GM12878 (cell line): ENCODE measurements at regions not wholly inside any gene's neighbourhood (a gene's known extent, or its start where the extent isn't known, plus 50 kb on each side); places are given as distances from the start of the nearest gene placed in this dataset.

Experiments used
- ATAC-seq: fragments of 200-7000 bp; cut with Tn5 transposase; 3 replicates; pipeline ENCODE4 v1.9.1; 2020; ENCODE audit warnings: mild to moderate bottlenecking, moderate library complexity
- BruUV-seq: library from RNA; stranded (reverse); fragments of 400-500 nt; replicated peaks from 2 replicates; lab custom pipeline; 2021; lab: Mats Ljungman, UMichigan
- CTCF ChIA-PET: fragments of 300-600 bp; sonication (Branson Sonifier 250); formaldehyde crosslinking; extraction: SDS; loops from one replicate; lab custom pipeline; 2021; ENCODE audit warnings: inconsistent platforms; lab: Yijun Ruan, JAX
- POLR2A ChIA-PET: fragments of 350-600 bp; formaldehyde crosslinking; extraction: SDS; loops from one replicate; lab custom pipeline; 2021; ENCODE audit warnings: inconsistent platforms; lab: Charles Lee
- RAD21 ChIA-PET: fragments of 300-600 bp; sonication (Branson Sonifier 250); formaldehyde crosslinking; loops from one replicate; lab custom pipeline; 2023; ENCODE audit warnings: antibody characterized with exemption; ENCODE audit not compliant: unreplicated experiment; lab: Charles Lee
- SMC1A ChIA-PET: fragments of 300-600 bp; sonication (Branson Sonifier 250); formaldehyde crosslinking; loops from one replicate; lab custom pipeline; 2023; ENCODE audit not compliant: unreplicated experiment, uncharacterized antibody; lab: Charles Lee
- DNase-seq: peaks from one replicate; pipeline ENCODE4 v3.0.0-alpha.2; 2011; ENCODE audit warnings: low read depth, low spot score
- FAIRE-seq: peaks from 3 replicates; lab custom pipeline; 2011; peaks lifted over from hg19 to GRCh38; lab: Jason Lieb, UNC
- H2AFZ ChIP-seq: 2 replicates; pipeline ENCODE4 v1.6.0; 2011; ENCODE audit warnings: low read depth, low read length, control low read depth; ENCODE audit not compliant: control insufficient read depth
- H3K27ac ChIP-seq: 2 replicates; pipeline ENCODE4 v1.5.1; 2011; ENCODE audit warnings: control low read depth; ENCODE audit not compliant: control insufficient read depth, insufficient read depth
- H3K27me3 ChIP-seq, 2 experiments: replicated peaks in 1 of 2; 2 replicates each; pipeline versions ENCODE4 v1.6.0 to v1.6.1; 2011; ENCODE audit warnings: low read length in 1 of 2; ENCODE audit not compliant: control insufficient read depth in 2 of 2, insufficient read depth in 2 of 2
- H3K36me3 ChIP-seq, 2 experiments: 2 replicates each; pipeline ENCODE4 v1.5.1; 2011; ENCODE audit warnings: low read length in 1 of 2; ENCODE audit not compliant: control insufficient read depth in 2 of 2, insufficient read depth in 2 of 2
- H3K4me1 ChIP-seq: 2 replicates; pipeline ENCODE4 v1.6.1; 2011; ENCODE audit warnings: mild to moderate bottlenecking, low read length, moderate library complexity, mixed read lengths; ENCODE audit not compliant: control insufficient read depth, insufficient read depth
- H3K4me2 ChIP-seq: 2 replicates; pipeline ENCODE4 v1.6.0; 2011; ENCODE audit warnings: control low read depth; ENCODE audit not compliant: control insufficient read depth, insufficient read depth
- H3K4me3 ChIP-seq: fragments of 200-600 bp; sonication (generic); 2 replicates; pipeline ENCODE4 v1.5.1; 2016
- H3K79me2 ChIP-seq: 2 replicates; pipeline ENCODE4 v1.6.0; 2011; ENCODE audit warnings: low read length; ENCODE audit not compliant: control insufficient read depth, insufficient read depth
- H3K9ac ChIP-seq: 2 replicates; pipeline ENCODE4 v1.8.0; 2011; ENCODE audit warnings: low read length, control low read depth, mixed read lengths; ENCODE audit not compliant: control insufficient read depth, insufficient read depth
- H3K9me3 ChIP-seq: replicated peaks from 3 replicates; pipeline ENCODE4 v1.5.1; 2011; ENCODE audit warnings: mild to moderate bottlenecking, low read length; ENCODE audit not compliant: control insufficient read depth, insufficient read depth
- H4K20me1 ChIP-seq: 2 replicates; pipeline ENCODE4 v1.6.0; 2011; ENCODE audit not compliant: control insufficient read depth, insufficient read depth
- ATF2 ChIP-seq: IDR thresholded peaks from 2 replicates; pipeline ENCODE4 v1.6.1; 2012; ENCODE audit warnings: low read length, inconsistent platforms
- DPF2 ChIP-seq: fragments of 450-650 bp; IDR thresholded peaks from 2 replicates; pipeline ENCODE4 v1.6.1; 2017; ENCODE audit warnings: mild to moderate bottlenecking
- EZH2 ChIP-seq: IDR thresholded peaks from 2 replicates; pipeline ENCODE4 v1.6.1; 2012; ENCODE audit warnings: low read depth, mild to moderate bottlenecking, control low read depth, inconsistent platforms, low read length, borderline replicate concordance; ENCODE audit not compliant: control insufficient read depth
- IRF4 ChIP-seq: IDR thresholded peaks from 2 replicates; pipeline ENCODE4 v1.6.1; 2011; ENCODE audit warnings: low read depth, low read length
- NFYB ChIP-seq: IDR thresholded peaks from 2 replicates; pipeline ENCODE4 v1.6.1; 2011; ENCODE audit warnings: low read depth, mild to moderate bottlenecking, low read length, improper control_type of control experiment, moderate library complexity; ENCODE audit not compliant: insufficient read depth
- POLR2A ChIP-seq: IDR thresholded peaks from 2 replicates; pipeline ENCODE4 v1.6.1; 2011; ENCODE audit warnings: low read depth, mild to moderate bottlenecking, low read length
- POLR2AphosphoS2 ChIP-seq: IDR thresholded peaks from 2 replicates; pipeline ENCODE4 v1.6.1; 2011; ENCODE audit warnings: low read depth, mild to moderate bottlenecking, low read length, improper control_type of control experiment, moderate library complexity
- SKIL ChIP-seq: fragments of 450-650 bp; IDR thresholded peaks from 2 replicates; pipeline ENCODE4 v1.6.1; 2017; ENCODE audit warnings: mild to moderate bottlenecking, low read depth, inconsistent platforms; ENCODE audit not compliant: poor library complexity, severe bottlenecking
- SMARCA5 ChIP-seq: fragments of 450-650 bp; IDR thresholded peaks from 2 replicates; pipeline ENCODE4 v1.6.1; 2017; ENCODE audit warnings: mild to moderate bottlenecking
- TBL1XR1 ChIP-seq: IDR thresholded peaks from 2 replicates; pipeline ENCODE4 v1.6.1; 2012; ENCODE audit warnings: low read depth, low read length, improper control_type of control experiment
- TCF3 ChIP-seq: IDR thresholded peaks from 2 replicates; pipeline ENCODE4 v1.6.1; 2012; ENCODE audit warnings: low read depth, mild to moderate bottlenecking, low read length, borderline replicate concordance; ENCODE audit not compliant: insufficient read depth
- WRNIP1 ChIP-seq: IDR thresholded peaks from 2 replicates; pipeline ENCODE4 v1.6.1; 2011; ENCODE audit warnings: low read depth, low read length, improper control_type of control experiment, borderline replicate concordance
- ZBTB4 ChIP-seq: fragments of 450-650 bp; formaldehyde crosslinking; IDR thresholded peaks from 2 replicates; pipeline ENCODE4 v1.4.0; 2022; ENCODE audit warnings: mild to moderate bottlenecking, moderate library complexity
- ZNF592 ChIP-seq: fragments of 450-650 bp; IDR thresholded peaks from 2 replicates; pipeline ENCODE4 v1.6.1; 2017; ENCODE audit warnings: mild to moderate bottlenecking, moderate library complexity
- WGBS: methylation state at CpG from one replicate; pipeline ENCODE4 v1.1.6; 2016; ENCODE audit warnings: low lambda C conversion rate; ENCODE audit not compliant: insufficient replicate concordance, insufficient coverage; ENCODE audit errors: missing lambda C conversion rate; 5-methylcytosine and 5-hydroxymethylcytosine counted together
- in situ Hi-C: fragments of 300-500 bp; cut with MboI; formaldehyde crosslinking; loops from 9 replicates; pipeline ENCODE4 v1.14.3; 2018; ENCODE audit warnings: mixed read lengths
- intact Hi-C: fragments of 100-400 bp; cut with micrococcal nuclease; formaldehyde crosslinking; loops from one replicate; pipeline ENCODE4 v1.14.2; 2022; ENCODE audit not compliant: unreplicated experiment

GRCh38 chr10:3687510-3688081 lies 97.4 kb downstream of the KLF6 start:
- POLR2A ChIA-PET: no interaction called here
- intact Hi-C loops (no loop called here), in situ Hi-C loops (no loop called here)
- Histone ChIP-seq H3K27me3 (no peaks in the 10 kb centered on the region; a peak in 1 of 4 replicates), H3K9me3 (no peaks in the 10 kb centered on the region), H3K36me3 (no peaks in the 10 kb centered on the region), H3K4me2 (no peak overlapping the region), H4K20me1 (no peaks in the 10 kb centered on the region), H3K4me1 (no peaks in the 10 kb centered on the region), H3K27ac (no peak overlapping the region), H3K9ac (no peak overlapping the region), H3K79me2 (no peaks in the 10 kb centered on the region), H2AFZ (no peak overlapping the region), H3K4me3 (no peak overlapping the region)
- RAD21 ChIA-PET: no interaction called here
- SMC1A ChIA-PET: interaction anchor here (1.0 kb wide), 1 partner anchor 10 kb away, joined by 3 read pairs; no protein-coding TSS in a partner anchor
- 46% methylated on average over 5 of the region's 5 CpGs for WGBS
- FAIRE-seq: no peak
- no peak for DNase-seq
- ATAC-seq: no peak
- no TSS peak for BruUV-seq
- CTCF ChIA-PET: interaction anchor here (0.7 kb wide), 1 partner anchor 190 kb away, joined by 3 read pairs; no protein-coding TSS in a partner anchor
- no peak for TF ChIP-seq POLR2A
- TF ChIP-seq EZH2: no peak
- TF ChIP-seq SKIL: no peak
- TF ChIP-seq TBL1XR1: no peak
- no peak for TF ChIP-seq NFYB
- no peak for TF ChIP-seq ATF2
- no peak for TF ChIP-seq SMARCA5
- TF ChIP-seq ZBTB4: no peak
- TF ChIP-seq WRNIP1: no peak
- no peak for TF ChIP-seq ZNF592
- no peak for TF ChIP-seq TCF3
- no peak for TF ChIP-seq POLR2AphosphoS2
- TF ChIP-seq DPF2: no peak
- TF ChIP-seq IRF4: no peak
